ENCODE measurements at regions not wholly inside any gene's neighbourhood (a gene's known extent, or its start where the extent isn't known, plus 50 kb on each side); places are given as distances from the start of the nearest gene placed in this dataset.
"Not testable (repeated sequence)": the region's sequence is repeated elsewhere in the genome, so short reads cannot be mapped to it uniquely, and the experiment has no call there.

- not testable (repeated sequence) for H2BK5ac ChIP-seq (ENCODE audit: low read depth, low read length, poor library complexity, severe bottlenecking); H3K4me2 ChIP-seq (ENCODE audit: low read length, poor library complexity, severe bottlenecking)
- WGBS = no CpG with 5 or more reads among the region's 5 CpGs
Measured at GRCh38 chr1:120656116-120656515, 67.6 kb upstream of the NBPF26 start.

DNA sequence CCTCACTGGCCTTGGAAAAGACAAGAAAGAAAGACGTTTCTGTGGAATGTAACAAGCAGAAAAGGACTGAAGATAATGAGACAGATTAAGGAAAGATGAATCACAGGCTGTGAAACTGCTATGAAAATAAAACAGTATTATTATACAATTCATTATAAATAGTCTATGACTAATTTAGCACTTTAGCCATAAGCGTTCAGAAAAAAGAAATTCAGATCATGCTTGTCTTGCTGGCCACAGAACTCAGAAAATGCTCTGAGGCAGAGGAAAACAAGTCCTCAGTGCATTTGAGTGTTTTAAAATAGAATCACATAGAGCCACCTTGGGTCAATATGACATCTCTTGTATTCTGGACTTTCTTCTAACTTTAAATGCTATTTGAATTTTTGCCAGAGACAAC is 65.9 kb upstream of the NBPF26 start:
- not testable (repeated sequence) for H2BK12ac ChIP-seq (ENCODE audit: low read length in 2 of 2); H3K18ac ChIP-seq (ENCODE audit: low read depth in 1 of 2, low read length in 2 of 2); H4K8ac ChIP-seq (ENCODE audit: low read length); H3K9ac ChIP-seq (ENCODE audit: low read length); H3K14ac ChIP-seq (ENCODE audit: low read length in 2 of 2); H3K4ac ChIP-seq (ENCODE audit: low read depth in 1 of 2, low read length in 2 of 2); DNase-seq; H3K9me3 ChIP-seq (ENCODE audit: control insufficient read depth, low read length); H3K27ac ChIP-seq (ENCODE audit: low read length, poor library complexity, severe bottlenecking); H3K4me3 ChIP-seq (ENCODE audit: insufficient read depth in 1 of 2, low read depth in 1 of 2, low read length in 2 of 2); H2AFZ ChIP-seq (ENCODE audit: low read depth, low read length); H2AK5ac ChIP-seq (ENCODE audit: low read length, severe bottlenecking); H2BK120ac ChIP-seq (ENCODE audit: low read depth, low read length); H2BK15ac ChIP-seq (ENCODE audit: low read depth, poor library complexity, severe bottlenecking); H3K79me1 ChIP-seq (replicated peaks; ENCODE audit: low read length, poor library complexity, severe bottlenecking); H3K36me3 ChIP-seq (ENCODE audit: control insufficient read depth in 1 of 2, insufficient read depth in 2 of 2, low read depth in 1 of 2, low read length in 2 of 2); H2BK5ac ChIP-seq (ENCODE audit: low read depth, low read length, poor library complexity, severe bottlenecking); H3K4me1 ChIP-seq (ENCODE audit: control insufficient read depth, insufficient read depth, low read depth, low read length); H3K23ac ChIP-seq (ENCODE audit: low read length in 2 of 2); H3K27me3 ChIP-seq (ENCODE audit: control insufficient read depth in 1 of 2, insufficient read depth in 1 of 2, low read length in 2 of 2); H4K91ac ChIP-seq (ENCODE audit: low read length); H3K4me2 ChIP-seq (ENCODE audit: low read length, poor library complexity, severe bottlenecking)
- no CpG with 5 or more reads among the region's 2 CpGs for WGBS

More at GRCh38 chr1:120656116-120656515, 67.6 kb upstream of the NBPF26 start:
- H3K4me1 ChIP-seq (ENCODE audit: control insufficient read depth, insufficient read depth, low read depth, low read length); H3K36me3 ChIP-seq (ENCODE audit: control insufficient read depth in 1 of 2, insufficient read depth in 2 of 2, low read depth in 1 of 2, low read length in 2 of 2); H3K14ac ChIP-seq (ENCODE audit: low read length in 2 of 2); DNase-seq; H2AFZ ChIP-seq (ENCODE audit: low read depth, low read length); H3K18ac ChIP-seq (ENCODE audit: low read depth in 1 of 2, low read length in 2 of 2); H2AK5ac ChIP-seq (ENCODE audit: low read length, severe bottlenecking); H4K91ac ChIP-seq (ENCODE audit: low read length); H3K4ac ChIP-seq (ENCODE audit: low read depth in 1 of 2, low read length in 2 of 2); H3K9ac ChIP-seq (ENCODE audit: low read length); H3K27ac ChIP-seq (ENCODE audit: low read length, poor library complexity, severe bottlenecking); H3K4me3 ChIP-seq (ENCODE audit: insufficient read depth in 1 of 2, low read depth in 1 of 2, low read length in 2 of 2); H3K27me3 ChIP-seq (ENCODE audit: control insufficient read depth in 1 of 2, insufficient read depth in 1 of 2, low read length in 2 of 2); H2BK12ac ChIP-seq (ENCODE audit: low read length in 2 of 2); H2BK15ac ChIP-seq (ENCODE audit: low read depth, poor library complexity, severe bottlenecking); H2BK120ac ChIP-seq (ENCODE audit: low read depth, low read length); H3K9me3 ChIP-seq (ENCODE audit: control insufficient read depth, low read length); H3K23ac ChIP-seq (ENCODE audit: low read length in 2 of 2); H4K8ac ChIP-seq (ENCODE audit: low read length); H3K79me1 ChIP-seq (replicated peaks; ENCODE audit: low read length, poor library complexity, severe bottlenecking): not testable (repeated sequence)

- not testable (repeated sequence) for DNase-seq; H2AFZ ChIP-seq (ENCODE audit: low read depth, low read length); H3K14ac ChIP-seq (ENCODE audit: low read length in 2 of 2); H3K79me1 ChIP-seq (replicated peaks; ENCODE audit: low read length, poor library complexity, severe bottlenecking); H4K91ac ChIP-seq (ENCODE audit: low read length); H2AK5ac ChIP-seq (ENCODE audit: low read length, severe bottlenecking); H3K9ac ChIP-seq (ENCODE audit: low read length); H3K4me2 ChIP-seq (ENCODE audit: low read length, poor library complexity, severe bottlenecking); H3K4me1 ChIP-seq (ENCODE audit: control insufficient read depth, insufficient read depth, low read depth, low read length); H3K4ac ChIP-seq (ENCODE audit: low read depth in 1 of 2, low read length in 2 of 2); H4K8ac ChIP-seq (ENCODE audit: low read length); H3K36me3 ChIP-seq (ENCODE audit: control insufficient read depth in 1 of 2, insufficient read depth in 2 of 2, low read depth in 1 of 2, low read length in 2 of 2); H3K9me3 ChIP-seq (ENCODE audit: control insufficient read depth, low read length); H3K18ac ChIP-seq (ENCODE audit: low read depth in 1 of 2, low read length in 2 of 2); H3K4me3 ChIP-seq (ENCODE audit: insufficient read depth in 1 of 2, low read depth in 1 of 2, low read length in 2 of 2); H2BK12ac ChIP-seq (ENCODE audit: low read length in 2 of 2); H3K23ac ChIP-seq (ENCODE audit: low read length in 2 of 2); H2BK15ac ChIP-seq (ENCODE audit: low read depth, poor library complexity, severe bottlenecking); H2BK5ac ChIP-seq (ENCODE audit: low read depth, low read length, poor library complexity, severe bottlenecking); H3K27me3 ChIP-seq (ENCODE audit: control insufficient read depth in 1 of 2, insufficient read depth in 1 of 2, low read length in 2 of 2); H2BK120ac ChIP-seq (ENCODE audit: low read depth, low read length); H3K27ac ChIP-seq (ENCODE audit: low read length, poor library complexity, severe bottlenecking)
Measured at GRCh38 chr1:120658622-120659021, 65.1 kb upstream of the NBPF26 start.

- H3K18ac ChIP-seq (ENCODE audit: low read depth in 1 of 2, low read length in 2 of 2); H3K14ac ChIP-seq (ENCODE audit: low read length in 2 of 2); H3K79me1 ChIP-seq (replicated peaks; ENCODE audit: low read length, poor library complexity, severe bottlenecking); H3K27ac ChIP-seq (ENCODE audit: low read length, poor library complexity, severe bottlenecking); H3K9me3 ChIP-seq (ENCODE audit: control insufficient read depth, low read length); H3K9ac ChIP-seq (ENCODE audit: low read length); H4K8ac ChIP-seq (ENCODE audit: low read length); H2BK5ac ChIP-seq (ENCODE audit: low read depth, low read length, poor library complexity, severe bottlenecking); H2AFZ ChIP-seq (ENCODE audit: low read depth, low read length); H2AK5ac ChIP-seq (ENCODE audit: low read length, severe bottlenecking); H4K91ac ChIP-seq (ENCODE audit: low read length); H2BK120ac ChIP-seq (ENCODE audit: low read depth, low read length); H3K4me2 ChIP-seq (ENCODE audit: low read length, poor library complexity, severe bottlenecking); DNase-seq; H3K36me3 ChIP-seq (ENCODE audit: control insufficient read depth in 1 of 2, insufficient read depth in 2 of 2, low read depth in 1 of 2, low read length in 2 of 2); H3K4me3 ChIP-seq (ENCODE audit: insufficient read depth in 1 of 2, low read depth in 1 of 2, low read length in 2 of 2); H3K23ac ChIP-seq (ENCODE audit: low read length in 2 of 2); H3K4ac ChIP-seq (ENCODE audit: low read depth in 1 of 2, low read length in 2 of 2); H2BK12ac ChIP-seq (ENCODE audit: low read length in 2 of 2); H3K27me3 ChIP-seq (ENCODE audit: control insufficient read depth in 1 of 2, insufficient read depth in 1 of 2, low read length in 2 of 2); H2BK15ac ChIP-seq (ENCODE audit: low read depth, poor library complexity, severe bottlenecking); H3K4me1 ChIP-seq (ENCODE audit: control insufficient read depth, insufficient read depth, low read depth, low read length): not testable (repeated sequence)
- no CpG with 5 or more reads among the region's 2 CpGs for WGBS
Measured at GRCh38 chr1:120659133-120659532, 64.6 kb upstream of the NBPF26 start.

All from mesenchymal stem cell (in vitro differentiated cells and primary cell).